B cell (primary cell): ENCODE measurements at regions not wholly inside any gene's neighbourhood (a gene's known extent, or its start where the extent isn't known, plus 50 kb on each side); places are given as distances from the start of the nearest gene placed in this dataset.

Source experiments
- ATAC-seq: fragments of 200-7000 bp; cut with Tn5 transposase; one replicate; pipeline ENCODE4 v1.10.0; 2021; ENCODE audit warnings: low read depth, mild to moderate bottlenecking, moderate number of reproducible peaks, moderate library complexity
- CTCF ChIA-PET: fragments of 350-600 bp; sonication (Branson Sonifier 250); formaldehyde crosslinking; loops from one replicate; lab custom pipeline; 2021; ENCODE audit warnings: antibody characterized with exemption, inconsistent platforms; lab: Charles Lee
- POLR2A ChIA-PET: fragments of 350-600 bp; sonication (Branson Sonifier 250); formaldehyde crosslinking; loops from one replicate; lab custom pipeline; 2021; ENCODE audit warnings: antibody characterized with exemption; lab: Charles Lee
- DNase-seq: peaks from one replicate; pipeline ENCODE4 v3.0.0; 2013
- H2AFZ ChIP-seq: 2 replicates; pipeline ENCODE4 v1.6.1; 2012; ENCODE audit warnings: mild to moderate bottlenecking, low read depth, low read length; ENCODE audit not compliant: insufficient read depth, poor library complexity, severe bottlenecking
- H3K27ac ChIP-seq, 2 donors: 1 replicate in 1 of 2; 2 replicates in 1 of 2; pipeline ENCODE4 v1.5.1; 2012 to 2013; ENCODE audit warnings: low read length in 2 of 2, mild to moderate bottlenecking in 2 of 2, moderate library complexity in 1 of 2
- H3K27me3 ChIP-seq, 4 experiments: fragments of 200-600 bp in 1 of 4; sonication (generic) in 1 of 4; replicated peaks in 1 of 4; 1 replicate in 2 of 4; 2 replicates in 2 of 4; pipeline versions ENCODE4 v1.6.1 to v1.7.0; 2013 to 2016; ENCODE audit warnings: low read length in 3 of 4, mild to moderate bottlenecking in 2 of 4, mixed read lengths in 1 of 4, moderate library complexity in 1 of 4; ENCODE audit not compliant: insufficient read depth in 4 of 4, control insufficient read depth in 3 of 4; ENCODE audit errors: control extremely low read depth in 1 of 4
- H3K36me3 ChIP-seq, 2 experiments: replicated peaks in 1 of 2; 1 replicate in 1 of 2; 2 replicates in 1 of 2; pipeline versions ENCODE4 v1.6.1 to v1.7.1; 2013; ENCODE audit warnings: low read length in 1 of 2; ENCODE audit not compliant: insufficient read depth in 2 of 2, control insufficient read depth in 1 of 2; ENCODE audit errors: control extremely low read depth in 1 of 2, extremely low read depth in 1 of 2
- H3K4me1 ChIP-seq, 2 donors: fragments of 200-600 bp in 1 of 2; sonication (generic) in 1 of 2; 1 replicate in 1 of 2; 2 replicates in 1 of 2; pipeline versions ENCODE4 v1.5.1 to v1.6.1; 2013 to 2017; ENCODE audit warnings: low read length in 2 of 2; ENCODE audit not compliant: control insufficient read depth in 2 of 2, insufficient read depth in 2 of 2
- H3K4me2 ChIP-seq: replicated peaks from 2 replicates; pipeline ENCODE3; 2012; ENCODE audit warnings: mild to moderate bottlenecking, low read depth, low read length; ENCODE audit not compliant: poor library complexity, severe bottlenecking
- H3K4me3 ChIP-seq, 5 experiments: fragments of 200-600 bp in 1 of 5; sonication (generic) in 1 of 5; 1 replicate in 3 of 5; 2 replicates in 2 of 5; pipeline versions ENCODE4 v1.5.1 to v1.7.0; 2011 to 2016; ENCODE audit warnings: low read length in 4 of 5, mild to moderate bottlenecking in 4 of 5, low read depth in 2 of 5, control low read depth in 1 of 5, moderate library complexity in 1 of 5; ENCODE audit not compliant: insufficient read depth in 1 of 5; ENCODE audit errors: control extremely low read depth in 1 of 5, extremely low read depth in 1 of 5
- H3K79me2 ChIP-seq: fragments of 200-600 bp; sonication (generic); one replicate; pipeline ENCODE4 v1.6.0; 2016; ENCODE audit warnings: low read length; ENCODE audit not compliant: control insufficient read depth, insufficient read depth
- H3K9ac ChIP-seq: fragments of 200-600 bp; sonication (generic); 2 replicates; pipeline ENCODE4 v1.6.1; 2017; ENCODE audit warnings: mild to moderate bottlenecking, low read length, moderate library complexity
- H3K9me3 ChIP-seq, 3 donors: one replicate each; pipeline versions ENCODE4 v1.6.1 to v1.7.1; 2013; ENCODE audit warnings: low read length in 2 of 3; ENCODE audit not compliant: control insufficient read depth in 2 of 3, insufficient read depth in 1 of 3; ENCODE audit errors: control extremely low read depth in 1 of 3
- H4K20me1 ChIP-seq: 2 replicates; pipeline ENCODE4 v1.6.0; 2012; ENCODE audit warnings: mild to moderate bottlenecking, low read length; ENCODE audit not compliant: insufficient read depth, control insufficient read depth, poor library complexity, severe bottlenecking
- H3K27ac Mint-ChIP-seq: one replicate; pipeline ENCODE4 v1.8.0; 2021; ENCODE audit warnings: mixed read lengths
- H3K27me3 Mint-ChIP-seq: one replicate; pipeline ENCODE4 v1.8.0; 2021; ENCODE audit warnings: mixed read lengths
- H3K4me1 Mint-ChIP-seq: one replicate; pipeline ENCODE4 v1.8.0; 2021; ENCODE audit warnings: mixed read lengths
- H3K4me3 Mint-ChIP-seq: one replicate; pipeline ENCODE4 v1.8.0; 2021; ENCODE audit warnings: mixed read lengths
- H3K9me3 Mint-ChIP-seq: one replicate; pipeline ENCODE4 v1.8.0; 2022; ENCODE audit warnings: mixed read lengths; ENCODE audit not compliant: insufficient read depth
- EZH2 ChIP-seq: IDR thresholded peaks from 2 replicates; pipeline ENCODE4 v1.6.1; 2012; ENCODE audit warnings: borderline replicate concordance, low read depth, mild to moderate bottlenecking, moderate library complexity, low read length; ENCODE audit not compliant: insufficient read depth, poor library complexity, severe bottlenecking
- WGBS: methylation state at CpG from one replicate; pipeline ENCODE4 v1.1.5; 2013; ENCODE audit warnings: missing lambda C conversion rate; ENCODE audit not compliant: insufficient coverage; 5-methylcytosine and 5-hydroxymethylcytosine counted together
- intact Hi-C: fragments of 100-400 bp; cut with micrococcal nuclease; formaldehyde crosslinking; loops from one replicate; pipeline ENCODE4 v1.10.0; 2022
- TF ChIP-seq, protein P1 (sequence below): fragments of 200-600 bp; IDR thresholded peaks from one replicate; pipeline ENCODE4 v1.8.0; 2022; ENCODE audit warnings: antibody characterized with exemption, mild to moderate bottlenecking

- DNase-seq (no peak), ATAC-seq (no peak)
- WGBS, result 83% methylated on average over 2 of the region's 3 CpGs
- H3K4me1 Mint-ChIP-seq, result no peaks in the 10 kb centered on the region
- H3K4me3 Mint-ChIP-seq, result no peak overlapping the region
- no peaks in the 10 kb centered on the region for H3K27me3 Mint-ChIP-seq
- no peaks in the 10 kb centered on the region for H3K4me1 ChIP-seq
- no peak overlapping the region for H3K4me3 ChIP-seq
- H3K79me2 ChIP-seq, result no peaks in the 10 kb centered on the region
- no peaks in the 10 kb centered on the region for H3K9me3 Mint-ChIP-seq
- POLR2A ChIA-PET, result no interaction called here
- H3K9me3 ChIP-seq, result peaks cover 0 to 3% (median 0%) of the 10 kb centered on the region in 3 donors
- H3K27me3 ChIP-seq, result no peaks in the 10 kb centered on the region
- no peak overlapping the region for H3K27ac ChIP-seq
- no peak overlapping the region for H3K27ac Mint-ChIP-seq
- CTCF ChIA-PET, result no interaction called here
- no peaks in the 10 kb centered on the region for H4K20me1 ChIP-seq
- intact Hi-C loops, result no loop called here
- H2AFZ ChIP-seq, result no peak overlapping the region
- H3K36me3 ChIP-seq, result no peaks in the 10 kb centered on the region
- TF ChIP-seq, protein P1, sequence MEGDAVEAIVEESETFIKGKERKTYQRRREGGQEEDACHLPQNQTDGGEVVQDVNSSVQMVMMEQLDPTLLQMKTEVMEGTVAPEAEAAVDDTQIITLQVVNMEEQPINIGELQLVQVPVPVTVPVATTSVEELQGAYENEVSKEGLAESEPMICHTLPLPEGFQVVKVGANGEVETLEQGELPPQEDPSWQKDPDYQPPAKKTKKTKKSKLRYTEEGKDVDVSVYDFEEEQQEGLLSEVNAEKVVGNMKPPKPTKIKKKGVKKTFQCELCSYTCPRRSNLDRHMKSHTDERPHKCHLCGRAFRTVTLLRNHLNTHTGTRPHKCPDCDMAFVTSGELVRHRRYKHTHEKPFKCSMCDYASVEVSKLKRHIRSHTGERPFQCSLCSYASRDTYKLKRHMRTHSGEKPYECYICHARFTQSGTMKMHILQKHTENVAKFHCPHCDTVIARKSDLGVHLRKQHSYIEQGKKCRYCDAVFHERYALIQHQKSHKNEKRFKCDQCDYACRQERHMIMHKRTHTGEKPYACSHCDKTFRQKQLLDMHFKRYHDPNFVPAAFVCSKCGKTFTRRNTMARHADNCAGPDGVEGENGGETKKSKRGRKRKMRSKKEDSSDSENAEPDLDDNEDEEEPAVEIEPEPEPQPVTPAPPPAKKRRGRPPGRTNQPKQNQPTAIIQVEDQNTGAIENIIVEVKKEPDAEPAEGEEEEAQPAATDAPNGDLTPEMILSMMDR, result no peak
- TF ChIP-seq EZH2, result no peak
- no peak overlapping the region for H3K9ac ChIP-seq
- no peak overlapping the region for H3K4me2 ChIP-seq
Measured at GRCh38 chr12:115408642-115409041, 724.7 kb upstream of the TBX3 start.

DNA sequence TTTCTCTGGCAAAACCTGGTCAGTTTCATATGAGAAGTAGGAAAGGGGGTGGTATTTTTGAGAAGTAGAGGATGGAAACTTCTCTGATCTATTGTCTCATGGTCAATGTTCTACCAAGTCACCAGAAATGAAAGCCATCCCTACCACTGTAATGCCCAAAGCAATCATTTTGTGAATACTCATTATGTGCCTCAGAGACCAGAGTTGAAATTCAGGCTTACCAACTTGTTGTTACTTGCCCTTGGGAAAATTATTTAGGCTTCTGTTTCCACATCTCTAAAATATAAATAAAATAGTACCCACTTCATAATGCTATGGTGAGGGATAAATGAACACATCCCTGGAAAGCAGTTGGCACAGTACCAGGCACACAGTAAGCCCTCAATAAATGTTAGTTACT, 723.7 kb upstream of the TBX3 start:
- DNase-seq (no peak), ATAC-seq (no peak)
- Histone ChIP-seq H3K9ac (no peak overlapping the region), H3K79me2 (no peaks in the 10 kb centered on the region), H3K4me2 (no peak overlapping the region), H3K27me3 (no peaks in the 10 kb centered on the region), H3K9me3 (peaks cover 0 to 3% (median 0%) of the 10 kb centered on the region in 3 donors), H3K4me1 (no peaks in the 10 kb centered on the region), H2AFZ (no peak overlapping the region), H4K20me1 (no peaks in the 10 kb centered on the region), H3K27ac (no peak overlapping the region), H3K4me3 (no peak overlapping the region), H3K36me3 (no peaks in the 10 kb centered on the region)
- intact Hi-C loops, result no loop called here
- TF ChIP-seq, protein P1, result no peak
- TF ChIP-seq EZH2, result no peak
- POLR2A ChIA-PET, result no interaction called here
- no peaks in the 10 kb centered on the region for H3K27me3 Mint-ChIP-seq
- H3K4me1 Mint-ChIP-seq, result no peaks in the 10 kb centered on the region
- no peaks in the 10 kb centered on the region for H3K9me3 Mint-ChIP-seq
- H3K27ac Mint-ChIP-seq, result no peak overlapping the region
- H3K4me3 Mint-ChIP-seq, result no peak overlapping the region
- CTCF ChIA-PET, result no interaction called here
